ENCODE measurements at regions not wholly inside any gene's neighbourhood (a gene's known extent, or its start where the extent isn't known, plus 50 kb on each side); places are given as distances from the start of the nearest gene placed in this dataset.
A peak's percentile ranks its signal among the peaks of the same experiment; 100 is the strongest.
"Not testable (repeated sequence)": the region's sequence is repeated elsewhere in the genome, so short reads cannot be mapped to it uniquely, and the experiment has no call there.

DNA sequence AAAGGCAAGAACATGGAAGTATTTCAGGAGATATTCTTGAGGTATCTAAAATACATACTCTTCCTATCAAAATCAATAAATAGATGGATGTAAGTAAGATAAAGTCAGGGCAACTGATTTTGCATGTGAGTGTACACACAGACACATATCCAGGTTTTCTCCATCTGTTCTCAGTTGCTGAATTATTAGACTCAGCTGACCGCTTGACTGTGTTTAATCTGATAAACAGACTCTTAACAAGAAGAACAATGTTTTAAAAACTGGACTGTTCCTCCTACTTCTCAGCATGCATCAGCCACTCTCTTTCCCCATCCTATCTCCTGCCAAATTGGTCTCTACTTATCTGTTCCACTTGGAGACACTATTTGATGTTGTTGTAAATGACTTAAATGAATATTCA is 73.5 kb downstream of the GOLGA8G start:
- no peaks in the 10 kb centered on the region for H3K9me3 Mint-ChIP-seq
- no peak overlapping the region for H3K4me3 Mint-ChIP-seq
- peaks cover 22% of the 10 kb centered on the region for H3K27me3 Mint-ChIP-seq
- H3K27ac Mint-ChIP-seq = no peak overlapping the region
- peaks cover 10% of the 10 kb centered on the region for H3K4me1 Mint-ChIP-seq
- DNase-seq (no peak), ATAC-seq (no peak)

DNA sequence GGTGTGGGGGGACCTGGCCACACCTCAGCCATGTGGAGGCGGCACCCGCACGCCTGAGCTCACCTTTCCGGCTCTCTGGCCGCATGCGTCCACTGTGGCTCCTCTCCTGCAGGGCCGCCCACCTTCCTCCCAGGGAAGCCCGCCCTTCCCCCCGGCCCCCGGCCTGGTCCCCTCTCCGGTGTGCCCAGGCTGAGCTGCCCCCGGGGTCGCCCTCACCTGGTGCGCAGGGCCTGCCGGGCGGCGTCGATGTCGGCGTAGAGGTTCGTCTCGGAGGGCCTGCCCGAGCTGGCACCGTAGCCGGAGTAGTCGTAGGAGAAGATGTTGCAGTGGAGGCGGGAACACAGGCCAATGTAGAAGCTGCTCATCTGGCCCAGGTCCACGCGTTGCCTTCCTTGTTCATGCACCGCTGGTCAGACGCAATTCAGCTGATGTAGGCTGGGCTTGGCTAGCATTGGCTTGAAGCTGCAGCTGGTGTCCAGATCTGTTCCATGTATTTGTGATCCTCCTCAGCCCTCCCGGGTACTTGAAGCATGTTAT is 75.3 kb downstream of the GOLGA8G start:
- H3K27ac Mint-ChIP-seq, H3K4me3 Mint-ChIP-seq: not testable (repeated sequence)

DNA sequence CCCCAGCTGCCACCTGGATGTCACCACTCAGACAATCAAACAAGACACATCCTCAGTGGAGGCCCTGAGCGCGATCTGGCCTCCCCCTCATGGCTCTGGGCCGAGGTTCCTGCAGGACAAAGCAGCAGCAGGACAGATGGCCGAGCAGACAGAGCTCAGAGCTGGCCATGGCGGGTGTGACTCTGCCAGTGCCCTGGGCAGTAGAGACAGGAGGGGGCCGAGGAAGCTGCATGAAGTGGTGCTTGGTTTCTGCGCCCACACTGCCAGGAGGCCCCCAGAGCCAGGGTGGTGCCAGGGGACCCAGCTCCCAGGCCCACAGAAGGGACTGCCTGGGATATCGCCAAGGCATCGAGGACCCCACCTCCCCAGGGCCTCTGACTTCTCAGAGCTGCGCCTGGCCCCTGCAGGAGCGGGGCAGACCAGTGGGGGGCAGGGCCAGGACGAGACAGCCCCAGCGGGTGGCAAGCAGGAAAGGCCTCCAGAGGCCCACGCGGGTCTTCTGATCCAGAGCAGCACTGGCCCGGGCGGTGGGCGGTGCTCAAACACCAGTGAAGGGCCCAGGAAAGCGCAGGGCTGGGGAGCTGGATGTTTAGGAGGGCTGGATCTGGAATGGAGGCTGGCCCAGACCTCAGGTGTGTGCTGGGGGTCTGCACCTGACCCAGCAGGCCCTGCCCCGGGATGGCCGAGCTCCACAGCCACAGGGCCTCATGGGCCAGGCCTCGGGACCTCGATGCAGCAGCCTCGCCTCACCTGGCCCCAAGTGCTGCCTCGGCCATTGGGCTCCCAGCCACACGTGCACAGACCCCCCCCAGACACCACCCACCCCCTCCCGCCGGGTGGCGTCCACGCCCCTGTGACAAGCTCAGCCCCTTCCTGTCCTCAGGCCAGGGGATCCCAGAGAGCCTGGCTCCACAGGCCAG is 76.0 kb downstream of the GOLGA8G start:
- peak overlapping the region in 1 of 2 donors; percentile 52 for H3K4me3 Mint-ChIP-seq
- H3K9me3 Mint-ChIP-seq = no peaks in the 10 kb centered on the region
- peaks cover 22% of the 10 kb centered on the region for H3K27me3 Mint-ChIP-seq
- ATAC-seq (no peak), DNase-seq (no peak)
- peak overlapping the region in 1 of 2 donors; percentile 20 for H3K27ac Mint-ChIP-seq
- peaks cover 10% of the 10 kb centered on the region for H3K4me1 Mint-ChIP-seq

More for the DNA sequence above, 75.3 kb downstream of the GOLGA8G start:
- not testable (repeated sequence) for ATAC-seq, H3K4me1 Mint-ChIP-seq, DNase-seq, H3K9me3 Mint-ChIP-seq
- peaks cover 22% of the 10 kb centered on the region for H3K27me3 Mint-ChIP-seq

DNA sequence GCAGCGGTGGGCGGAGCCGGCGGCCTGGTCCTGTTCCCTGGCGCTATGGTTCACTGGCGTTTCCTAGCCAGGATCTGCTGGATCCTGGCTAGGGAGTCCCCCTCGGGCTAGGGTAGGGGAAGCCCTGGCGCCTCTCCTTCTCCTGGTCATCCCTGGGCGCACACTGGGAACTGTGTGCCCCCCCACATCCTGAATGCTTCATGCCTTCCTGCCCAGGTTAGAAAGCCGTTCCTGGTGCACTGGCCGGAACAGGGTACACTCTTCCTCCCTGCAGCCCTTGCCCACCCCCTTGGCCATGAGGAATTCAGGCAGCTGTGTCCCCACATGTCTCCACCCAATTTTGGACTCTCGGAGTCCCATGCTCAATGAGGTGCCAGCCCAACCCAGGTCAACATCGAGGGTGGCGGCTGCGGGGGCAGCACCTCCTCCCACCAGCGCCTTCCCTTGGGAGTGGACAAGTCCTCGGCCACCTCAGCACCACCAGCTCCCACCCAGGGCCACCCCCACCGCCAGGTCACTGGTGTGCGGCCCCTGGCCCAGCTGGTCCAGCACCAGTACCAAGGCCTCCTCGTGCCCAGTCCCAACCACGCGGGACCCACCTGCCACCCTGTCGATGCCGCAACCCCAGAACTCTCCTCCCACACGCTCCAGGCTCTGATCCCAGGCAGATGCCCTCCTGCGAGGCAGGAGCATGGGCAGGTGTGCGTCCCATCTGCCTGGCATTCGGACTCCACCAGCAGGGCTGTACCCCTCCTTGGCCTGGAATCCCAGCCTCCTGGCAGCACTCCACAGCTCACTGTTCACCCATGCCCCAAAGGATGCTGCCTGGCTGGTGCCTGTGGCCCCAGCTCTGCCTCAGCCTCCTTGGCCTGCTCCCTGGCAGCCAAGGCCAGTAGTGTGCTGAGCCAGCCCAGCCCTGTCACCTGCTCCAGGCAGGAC is 77.0 kb downstream of the GOLGA8G start:
- not testable (repeated sequence) for H3K9me3 Mint-ChIP-seq, H3K27ac Mint-ChIP-seq, H3K4me1 Mint-ChIP-seq, ATAC-seq
- H3K27me3 Mint-ChIP-seq = peaks cover 22% of the 10 kb centered on the region
- peak overlapping the region; percentile 9 to 56 for H3K4me3 Mint-ChIP-seq
- peak in 1 of 2 donors; percentile 9 for DNase-seq

DNA sequence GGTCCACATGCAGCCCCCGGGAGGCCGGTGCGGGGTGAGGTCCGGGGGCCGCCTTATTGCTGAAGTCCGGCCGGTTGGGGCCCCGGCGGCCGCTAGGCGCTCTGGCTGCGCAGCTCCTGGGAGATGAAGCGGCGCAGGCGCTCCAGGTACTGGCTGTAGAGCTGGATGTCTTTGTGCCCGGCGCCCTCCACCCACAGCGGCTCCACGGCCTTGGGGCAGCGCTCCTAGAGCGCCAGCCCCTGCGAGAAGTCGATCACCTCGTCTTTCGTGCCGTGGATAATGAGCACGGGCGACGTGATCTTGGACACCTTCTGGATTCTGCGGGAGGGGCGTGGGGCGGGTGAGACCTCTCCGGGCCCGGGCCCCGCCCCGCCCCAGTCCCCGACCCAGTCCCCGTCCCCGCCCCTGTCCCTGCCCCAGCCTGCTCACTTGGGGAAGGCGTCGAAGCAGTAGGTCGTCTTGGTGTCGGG is 76.3 kb downstream of the GOLGA8F start:
- DNase-seq, ATAC-seq, H3K27ac Mint-ChIP-seq, H3K4me1 Mint-ChIP-seq, H3K9me3 Mint-ChIP-seq, H3K4me3 Mint-ChIP-seq: not testable (repeated sequence)
- peaks cover 22% of the 10 kb centered on the region for H3K27me3 Mint-ChIP-seq

Measured in stimulated activated naive CD8-positive, alpha-beta T cell treated with anti-CD3 and anti-CD28 coated beads, Interleukin-15, amount 100 ng/mL, for 72 hours (primary cell).